GM21825 (cell line): ENCODE measurements at regions not wholly inside any gene's neighbourhood (a gene's known extent, or its start where the extent isn't known, plus 50 kb on each side); places are given as distances from the start of the nearest gene placed in this dataset.
A peak's percentile ranks its signal among the peaks of the same experiment; 100 is the strongest.
"Not testable (repeated sequence)": the region's sequence is repeated elsewhere in the genome, so short reads cannot be mapped to it uniquely, and the experiment has no call there.

Source experiments
- ATAC-seq: cut with Tn5 transposase; IDR thresholded peaks from one replicate; pipeline ENCODE4 v1.9.1; 2021; ENCODE audit warnings: mild to moderate bottlenecking, moderate library complexity; ENCODE audit not compliant: unreplicated experiment

DNA sequence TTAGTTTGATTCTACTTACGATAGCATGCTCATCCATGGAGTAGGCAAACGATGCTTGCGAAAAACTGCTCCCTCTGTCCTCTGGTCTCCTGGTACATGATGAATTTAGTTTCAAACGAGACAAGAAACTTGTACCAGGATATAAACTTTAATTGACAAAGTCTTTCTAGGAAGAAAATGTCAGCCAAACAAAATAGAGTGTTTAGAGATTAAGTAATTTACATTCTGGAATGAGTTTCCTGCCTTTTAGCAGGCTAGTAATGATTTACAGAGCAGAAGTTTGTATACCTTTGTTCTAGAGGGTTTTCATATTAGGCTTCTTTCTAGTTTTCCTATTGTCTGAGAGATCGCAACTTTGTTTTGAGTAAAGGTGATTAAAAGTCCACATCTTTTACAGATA lies 206.9 kb downstream of the RPL10L start:
- no peak for ATAC-seq

DNA sequence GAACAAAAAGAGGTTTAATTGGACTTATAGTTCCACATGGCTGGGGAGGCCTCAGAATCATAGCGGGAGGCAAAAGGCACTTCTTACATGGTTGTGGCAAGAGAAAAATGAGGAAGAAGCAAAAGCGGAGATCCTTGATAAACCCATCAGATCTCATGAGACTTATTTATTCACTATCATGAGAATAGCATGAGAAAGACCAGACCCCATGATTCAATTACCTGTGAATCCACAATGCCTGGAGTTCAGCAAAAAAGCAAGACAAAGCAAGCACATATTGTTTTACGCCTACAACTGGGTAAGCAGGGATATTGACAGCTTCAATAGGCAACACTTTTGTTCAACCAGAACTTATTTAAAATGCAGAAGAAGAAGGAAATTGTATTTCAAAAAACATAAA lies 218.2 kb downstream of the RPL10L start:
- ATAC-seq, result no peak

DNA sequence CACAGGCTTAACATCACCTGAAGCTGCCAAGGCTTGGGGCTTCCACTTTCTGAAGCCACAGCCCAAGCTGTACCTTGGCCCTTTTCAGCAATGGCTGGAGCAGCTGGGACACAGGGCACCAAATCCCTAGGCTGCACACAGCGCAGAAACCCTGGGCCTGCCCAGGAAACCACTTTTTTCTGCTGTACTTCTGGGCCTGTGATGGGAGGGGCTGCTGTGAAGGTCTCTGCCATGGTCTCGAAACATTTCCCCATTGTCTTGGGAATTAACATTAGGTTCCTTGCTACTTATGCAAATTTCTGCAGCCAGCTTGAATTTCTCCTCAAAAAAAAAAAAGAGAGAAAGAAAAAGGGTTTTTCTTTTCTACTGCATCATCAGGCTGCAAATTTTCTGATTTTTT lies 219.1 kb downstream of the RPL10L start:
- ATAC-seq, result no peak

DNA sequence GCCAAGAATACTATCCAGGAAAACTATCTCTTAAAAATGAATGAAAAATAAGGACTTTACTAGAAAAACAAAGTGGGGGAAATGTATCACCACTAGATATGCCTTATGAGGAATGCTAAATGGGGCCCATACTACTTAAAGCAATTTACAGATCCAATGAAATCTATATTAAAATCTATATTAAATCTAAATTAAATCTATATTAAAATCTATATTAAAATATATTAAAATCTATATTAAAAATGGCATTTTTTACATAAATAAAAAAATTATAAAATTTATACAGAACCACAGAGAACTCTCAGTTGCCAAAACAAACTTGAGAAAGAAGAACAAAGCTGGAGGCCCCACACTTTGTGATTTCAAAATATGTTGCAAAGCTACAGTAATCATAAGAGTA lies 234.5 kb downstream of the RPL10L start:
- ATAC-seq, result no peak

DNA sequence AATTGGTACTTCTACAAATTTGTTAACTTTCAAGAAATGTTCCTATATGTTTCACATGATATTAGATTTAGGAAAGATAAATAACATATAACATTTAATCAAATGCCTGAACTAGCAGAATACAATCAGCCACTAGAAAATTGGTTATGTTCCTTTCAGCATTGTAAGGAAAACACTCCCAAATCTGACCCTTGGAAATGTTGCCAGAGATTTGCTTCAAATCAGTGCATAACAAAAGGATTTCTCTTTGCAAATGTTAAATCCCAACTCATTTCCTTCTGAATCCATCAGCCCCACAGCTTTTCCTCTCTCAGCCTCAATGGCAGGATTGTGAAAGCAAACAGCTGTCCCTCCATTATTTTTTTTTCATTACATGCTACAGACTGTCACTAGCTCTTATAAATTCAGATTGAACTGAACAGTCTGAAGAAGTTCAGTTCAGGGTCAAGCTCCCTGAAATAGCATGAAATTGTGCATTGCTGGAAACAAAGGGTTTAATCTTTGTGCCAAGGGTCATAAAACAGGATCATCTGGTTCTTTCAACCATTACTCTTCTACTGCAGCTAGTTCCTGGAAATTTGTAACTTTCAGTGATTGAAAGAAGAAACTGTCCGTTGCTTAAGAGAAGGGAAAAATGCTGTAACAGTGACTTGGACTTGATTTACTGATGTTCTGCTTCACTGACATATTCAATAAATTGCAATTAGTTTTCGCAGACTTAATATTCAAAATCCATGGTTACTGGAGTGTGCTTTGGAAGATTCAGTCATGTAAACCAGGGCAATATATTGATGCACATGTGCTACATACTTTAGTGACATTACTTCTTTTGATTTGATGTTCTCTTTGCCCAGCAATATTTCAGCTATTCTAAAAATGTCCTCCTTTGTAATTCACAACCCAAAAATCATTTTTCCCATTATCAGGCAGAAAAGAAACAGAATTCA lies 246.4 kb downstream of the RPL10L start:
- no peak for ATAC-seq

DNA sequence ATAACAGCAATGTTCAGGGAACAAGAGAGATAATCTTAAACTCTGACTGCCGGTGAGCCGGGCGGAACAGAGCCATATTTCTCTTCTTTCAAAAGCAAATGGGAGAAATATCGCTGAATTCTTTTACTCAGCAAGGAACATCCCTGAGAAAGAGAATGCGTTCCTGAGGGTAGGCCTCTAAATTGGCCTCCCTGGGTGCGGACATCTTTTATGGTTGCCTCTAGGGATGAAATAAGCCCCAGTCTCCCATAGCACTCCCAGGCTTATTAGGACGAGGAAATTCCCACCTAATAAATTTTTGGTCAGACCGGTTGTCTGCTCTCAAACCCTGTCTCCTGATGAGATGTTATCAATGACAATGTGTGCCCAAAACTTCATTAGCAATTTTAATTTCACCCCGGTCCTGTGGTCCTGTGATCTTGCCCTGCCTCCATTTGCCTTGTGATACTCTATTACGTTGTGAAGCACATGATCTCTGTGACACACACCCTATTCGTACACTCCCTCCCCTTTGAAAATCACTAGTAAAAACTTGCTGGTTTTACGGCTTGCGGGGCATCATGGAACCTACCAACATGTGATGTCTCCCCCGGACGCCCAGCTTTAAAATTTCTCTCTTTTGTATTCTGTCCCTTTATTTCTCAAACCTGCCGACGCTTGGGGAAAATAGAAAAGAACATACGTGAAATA lies 249.4 kb downstream of the RPL10L start:
- ATAC-seq, result not testable (repeated sequence)

DNA sequence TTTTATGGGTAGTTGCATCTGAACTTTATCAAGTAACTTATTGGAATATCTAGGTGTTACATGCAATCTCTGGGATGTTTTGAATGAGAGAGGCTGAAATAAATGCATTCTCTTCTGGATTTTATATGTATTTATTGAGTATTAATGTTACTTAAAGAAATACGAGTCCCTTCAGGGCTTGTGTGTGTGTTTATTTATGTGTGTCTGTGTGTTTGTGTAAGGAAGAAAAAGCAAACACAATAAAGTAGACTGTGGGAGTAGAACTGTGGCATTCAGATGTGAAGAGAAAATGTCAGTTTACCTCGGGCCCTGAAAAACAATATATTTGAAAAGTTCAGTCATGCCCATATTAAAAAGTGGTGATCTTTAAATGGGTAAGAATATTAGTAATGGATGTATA lies 250.5 kb downstream of the RPL10L start:
- ATAC-seq, result no peak

DNA sequence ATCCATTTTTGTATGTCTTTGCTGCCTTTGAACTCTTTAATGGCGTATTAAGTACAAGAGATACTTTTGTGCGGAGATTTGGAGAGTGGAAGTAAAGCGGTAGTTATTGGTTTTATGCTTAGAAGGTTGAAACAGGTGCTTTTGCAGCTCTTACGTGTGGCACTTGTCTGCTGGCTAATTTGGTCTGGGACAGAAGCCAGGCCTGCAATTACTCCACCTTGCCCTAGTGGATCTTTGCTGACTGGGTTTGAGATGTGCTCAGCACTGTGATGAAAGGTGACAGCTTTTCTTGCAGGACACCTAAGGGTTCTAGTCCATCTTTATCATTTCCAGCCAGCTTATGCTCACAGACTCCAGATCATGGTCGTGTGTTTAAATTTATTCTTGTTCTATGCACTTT lies 252.5 kb downstream of the RPL10L start:
- ATAC-seq, result no peak

DNA sequence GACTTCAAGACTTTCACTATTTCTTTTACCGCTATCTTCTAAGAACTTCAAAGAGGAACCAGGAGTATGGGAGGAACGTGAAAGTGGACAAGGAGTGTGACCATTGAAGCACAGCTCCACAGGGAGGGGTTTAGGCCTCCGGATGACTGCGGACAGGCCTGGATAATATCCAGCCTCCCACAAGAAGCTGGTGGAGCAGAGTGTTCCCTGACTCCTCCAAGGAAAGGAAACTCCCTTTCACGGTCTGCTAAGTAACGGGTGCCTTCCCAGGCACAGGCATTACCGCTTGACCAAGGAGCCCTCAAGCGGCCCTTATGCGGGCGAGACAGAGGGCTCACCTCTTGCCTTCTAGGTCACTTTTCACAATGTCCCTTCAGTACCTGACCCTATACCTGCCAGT lies 267.0 kb downstream of the RPL10L start:
- ATAC-seq, result no peak

DNA sequence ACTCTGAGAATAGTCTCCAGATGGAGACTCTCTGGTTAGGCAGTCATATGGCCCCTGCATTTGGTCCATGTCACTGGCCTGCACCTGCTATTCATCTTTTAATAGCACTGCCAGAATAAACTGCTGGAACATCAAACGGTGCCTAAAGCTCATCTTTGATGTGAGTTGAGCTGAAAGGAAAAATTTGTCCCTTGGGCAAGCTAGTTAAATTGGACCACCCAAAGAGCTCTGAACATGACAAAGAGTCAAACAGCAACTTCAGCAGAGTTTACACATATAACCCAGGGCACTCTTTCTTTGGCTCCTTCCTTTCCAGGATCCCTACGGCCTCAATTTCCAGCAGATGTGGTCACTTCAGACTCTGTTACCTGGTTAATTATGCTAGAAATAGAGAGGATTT lies 269.9 kb downstream of the RPL10L start:
- no peak for ATAC-seq

DNA sequence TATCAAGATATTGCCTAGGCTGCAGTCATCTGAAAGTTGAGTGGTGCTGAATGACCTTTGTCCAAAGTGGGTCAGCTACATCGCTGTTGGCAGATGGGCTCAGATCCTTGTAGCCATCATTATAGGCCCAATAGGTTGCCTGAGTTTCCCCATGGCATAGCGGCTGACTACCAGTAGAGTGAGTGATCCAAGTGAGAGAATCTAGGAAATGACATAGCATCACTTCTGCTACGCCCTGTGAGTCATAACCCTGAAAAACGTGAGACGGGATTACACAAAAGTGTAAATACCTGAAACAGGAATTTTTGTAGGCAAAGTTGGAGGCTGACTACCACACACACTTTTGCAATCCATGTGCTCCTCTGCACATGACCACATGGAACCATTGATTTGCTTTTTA lies 273.3 kb downstream of the RPL10L start:
- ATAC-seq, result no peak

DNA sequence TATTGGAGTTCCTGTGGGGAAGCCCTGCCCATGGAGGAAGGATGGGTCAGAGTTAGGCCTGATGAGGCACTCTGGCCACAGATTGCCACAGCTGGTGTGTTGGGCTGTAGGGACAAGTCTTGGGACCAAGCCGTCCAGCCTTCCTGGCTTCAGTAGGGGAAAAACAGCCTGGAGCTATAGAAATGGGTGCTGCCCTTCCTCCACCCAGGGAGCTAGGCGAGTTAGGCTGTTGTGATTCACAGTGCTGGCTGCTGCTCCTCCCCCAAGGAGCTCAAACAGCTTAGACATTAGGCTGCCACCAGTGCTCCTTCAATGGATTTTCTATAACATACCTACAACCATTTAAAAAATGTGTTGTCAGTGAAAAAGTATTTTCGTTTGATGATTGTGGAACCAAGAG lies 274.3 kb downstream of the RPL10L start:
- no peak for ATAC-seq

DNA sequence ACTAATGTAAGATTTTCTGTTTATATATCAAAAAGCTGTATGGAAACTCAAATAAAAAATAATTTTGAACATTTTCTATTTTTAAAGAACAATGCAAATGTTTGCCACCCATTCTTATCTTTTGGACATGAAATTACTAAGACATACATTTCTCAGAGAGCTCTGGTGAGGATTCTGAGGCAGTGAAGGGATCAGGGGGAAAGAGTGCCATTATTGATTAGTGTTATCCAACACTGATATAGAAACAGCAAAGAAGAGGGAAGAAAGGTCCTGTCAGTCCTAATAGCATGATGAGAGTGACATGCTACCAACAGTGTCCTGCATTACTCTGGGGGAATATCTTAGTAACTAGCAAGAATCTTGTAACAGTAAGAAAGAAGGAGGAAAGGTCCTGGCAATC lies 282.2 kb downstream of the RPL10L start:
- ATAC-seq, result no peak

DNA sequence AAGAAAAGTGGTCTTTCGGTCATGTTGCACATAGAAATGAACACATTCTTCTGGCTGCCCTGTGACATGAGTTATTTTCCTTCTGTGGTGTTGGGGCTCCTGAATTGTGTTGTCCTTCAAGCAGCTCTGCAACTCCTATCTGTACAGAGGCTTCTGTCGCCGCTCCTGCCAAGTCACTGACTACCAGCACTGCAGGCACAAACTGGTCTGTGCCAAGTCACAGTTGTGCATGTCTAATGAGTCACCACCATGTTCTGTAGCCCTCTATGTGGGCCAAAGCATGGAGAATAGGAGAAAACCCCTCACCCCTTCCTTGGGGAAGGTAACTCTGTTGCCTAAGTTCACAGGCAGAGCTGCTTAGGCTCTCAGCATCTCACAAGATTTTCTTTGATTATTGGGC lies 283.3 kb downstream of the RPL10L start:
- no peak for ATAC-seq

DNA sequence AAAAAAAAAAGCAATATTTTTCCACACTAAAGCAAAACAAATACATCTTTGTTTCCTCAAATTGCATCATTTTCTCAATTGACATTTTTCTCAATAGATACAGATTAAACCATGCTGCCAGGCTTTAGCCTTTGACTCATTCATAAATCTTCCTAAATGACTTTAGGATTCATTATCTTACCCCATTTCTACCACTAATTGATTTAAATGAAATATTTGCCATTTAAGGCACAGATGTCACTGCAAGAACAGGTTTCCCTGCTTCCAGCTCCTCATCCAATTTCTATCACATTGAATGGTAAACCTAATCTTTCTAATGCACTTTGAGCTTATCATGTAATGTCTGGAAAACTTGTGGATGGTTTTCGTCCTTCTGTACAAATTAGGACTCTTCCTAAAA lies 298.7 kb downstream of the RPL10L start:
- no peak for ATAC-seq

DNA sequence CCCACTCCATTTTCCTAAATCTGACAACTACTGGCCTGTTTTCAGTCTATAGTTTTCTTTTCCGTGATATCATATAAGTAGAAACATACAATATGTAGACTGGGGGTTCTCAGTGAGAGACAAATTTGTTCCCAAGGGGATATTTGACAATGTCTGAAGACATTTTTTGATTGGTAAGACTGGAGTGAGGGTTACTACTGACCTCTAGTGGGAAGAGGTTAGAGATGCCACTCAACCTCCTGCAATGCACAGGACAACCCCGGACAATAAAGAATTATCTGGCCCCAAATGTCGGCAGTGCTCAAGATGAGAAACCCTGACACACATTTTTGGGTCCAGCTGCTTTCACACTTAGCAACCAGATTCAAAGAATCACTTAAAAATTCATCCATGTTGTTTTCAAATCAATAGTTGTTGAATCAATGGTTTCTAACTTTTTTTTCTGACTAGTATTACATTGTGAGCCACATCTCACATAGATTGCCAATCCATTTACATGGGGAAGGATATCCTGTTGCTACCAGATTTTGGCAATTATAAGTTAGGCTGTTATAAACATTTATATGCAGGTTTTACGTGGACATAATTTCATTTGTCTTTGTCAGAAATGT lies 307.1 kb downstream of the RPL10L start:
- peak; percentile 70 for ATAC-seq

DNA sequence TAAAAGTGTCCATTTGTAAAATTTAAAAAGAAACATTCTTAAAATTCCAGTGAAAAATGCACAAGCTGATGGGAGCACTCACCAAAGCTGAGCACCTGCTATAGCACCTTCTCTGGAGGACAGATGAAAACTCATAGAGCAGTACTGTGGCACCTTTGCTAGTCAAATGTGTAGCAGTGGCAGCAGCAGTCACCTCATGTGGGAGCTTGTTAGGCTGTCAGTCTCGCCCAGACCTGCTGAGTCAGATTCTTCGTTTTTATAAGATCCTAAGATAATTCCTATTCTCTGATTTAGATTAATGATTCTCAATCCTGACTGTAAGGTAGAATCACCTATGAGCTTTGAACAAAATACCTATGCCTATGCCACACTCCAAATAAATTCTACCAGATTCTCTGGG lies 325.8 kb downstream of the RPL10L start:
- no peak for ATAC-seq

DNA sequence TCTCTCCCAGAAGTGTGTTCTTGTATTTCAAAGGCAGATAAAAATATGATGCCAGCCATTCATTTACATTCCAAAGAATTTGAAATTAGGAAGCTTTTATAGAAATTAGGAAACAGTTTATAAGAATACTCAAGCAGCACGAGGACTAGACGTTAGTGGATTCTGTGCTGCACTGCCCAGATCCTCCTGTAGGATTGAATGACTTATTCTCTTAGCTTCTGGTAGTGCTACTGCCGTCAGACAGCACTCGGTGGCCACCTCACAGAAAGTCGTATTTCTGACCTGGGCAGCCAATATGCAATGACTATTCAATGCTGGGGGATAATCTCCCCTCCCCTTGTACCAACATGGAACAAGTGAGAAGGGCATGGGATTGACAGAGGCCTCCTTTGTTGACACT lies 326.4 kb downstream of the RPL10L start:
- no peak for ATAC-seq

DNA sequence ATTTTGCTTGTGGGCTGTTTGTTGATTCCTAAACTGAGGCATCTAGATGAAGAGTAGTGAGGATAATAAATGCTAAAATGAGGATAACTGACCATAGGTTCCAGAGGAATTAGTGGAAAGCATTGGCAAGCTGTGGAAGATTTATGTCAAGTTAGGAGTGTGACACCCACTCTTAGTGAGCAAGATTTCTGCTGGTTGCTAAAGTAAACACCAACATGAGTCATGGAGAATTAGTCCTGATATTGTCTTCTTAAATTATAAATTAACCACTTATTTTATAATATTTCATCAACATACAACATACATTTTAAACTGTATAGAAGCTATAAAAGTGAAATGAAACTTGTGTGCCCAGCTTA lies 328.2 kb downstream of the RPL10L start:
- no peak for ATAC-seq

DNA sequence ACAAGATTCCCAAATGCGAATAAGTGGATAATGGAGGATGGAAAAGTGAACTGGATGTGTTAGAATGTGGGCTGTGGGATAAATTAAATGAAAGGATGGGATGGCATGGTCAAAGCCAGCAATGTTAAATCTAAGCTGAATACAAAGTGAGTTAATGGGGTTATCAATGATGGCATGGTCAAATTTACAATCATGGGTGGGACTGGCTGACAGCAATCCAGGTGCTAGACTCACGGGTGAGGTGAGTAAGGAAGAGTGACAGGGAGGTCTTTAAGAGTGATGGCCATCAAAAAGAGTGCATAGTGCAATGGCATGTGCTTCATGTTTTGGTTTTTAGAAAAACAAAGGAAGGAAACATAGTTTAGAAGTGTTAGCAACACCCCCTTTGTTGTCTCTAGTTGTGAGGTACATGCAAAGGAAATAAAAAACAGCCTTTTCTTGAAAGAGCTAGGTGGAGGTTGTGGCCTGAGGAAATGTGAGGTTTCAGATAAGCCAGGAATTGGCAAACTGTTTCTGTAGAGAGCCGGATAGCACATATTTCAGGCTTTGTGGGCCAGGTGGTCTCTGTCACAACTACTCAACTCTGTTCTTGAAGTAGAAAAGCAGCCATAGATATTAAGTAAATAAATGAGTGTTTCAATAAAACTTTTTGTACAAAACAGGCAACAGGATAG lies 328.7 kb downstream of the RPL10L start:
- no peak for ATAC-seq

DNA sequence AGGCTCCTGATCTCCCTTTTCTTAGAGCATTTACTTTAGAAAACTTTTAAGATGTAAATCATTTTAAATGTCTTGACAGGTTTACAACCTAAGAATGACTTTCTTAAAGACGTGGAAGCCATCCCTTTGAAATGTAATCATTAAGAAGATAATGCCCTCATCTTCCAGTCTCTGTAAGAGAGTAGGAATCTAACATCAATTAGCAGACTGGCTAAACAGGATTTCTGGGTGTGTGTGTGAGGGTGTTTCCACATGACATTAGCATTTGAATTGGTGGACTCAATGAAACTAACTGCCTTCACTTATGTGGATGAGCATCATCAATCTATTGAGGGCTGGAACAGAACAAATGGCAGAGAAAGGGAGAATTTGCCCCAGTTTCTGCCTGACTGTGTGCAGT lies 329.5 kb downstream of the RPL10L start:
- ATAC-seq, result no peak
